Fibroblast of the aortic adventitia (primary cell): ENCODE measurements at regions not wholly inside any gene's neighbourhood (a gene's known extent, or its start where the extent isn't known, plus 50 kb on each side); places are given as distances from the start of the nearest gene placed in this dataset.
"Not testable (repeated sequence)": the region's sequence is repeated elsewhere in the genome, so short reads cannot be mapped to it uniquely, and the experiment has no call there.

Experiments used
- DNase-seq: peaks from one replicate; pipeline ENCODE4 v3.0.0-alpha.2; 2010; ENCODE audit warnings: low read depth
- H3K4me3 ChIP-seq: 2 replicates; pipeline ENCODE4 v1.5.1; 2011; ENCODE audit warnings: low read depth, mild to moderate bottlenecking, control low read depth, low read length, moderate library complexity
- TF ChIP-seq, protein P1 (sequence below): IDR thresholded peaks from 2 replicates; pipeline ENCODE4 v1.5.1; 2011; ENCODE audit warnings: mild to moderate bottlenecking, low read length, control low read depth, inconsistent platforms; ENCODE audit not compliant: insufficient read depth

DNA sequence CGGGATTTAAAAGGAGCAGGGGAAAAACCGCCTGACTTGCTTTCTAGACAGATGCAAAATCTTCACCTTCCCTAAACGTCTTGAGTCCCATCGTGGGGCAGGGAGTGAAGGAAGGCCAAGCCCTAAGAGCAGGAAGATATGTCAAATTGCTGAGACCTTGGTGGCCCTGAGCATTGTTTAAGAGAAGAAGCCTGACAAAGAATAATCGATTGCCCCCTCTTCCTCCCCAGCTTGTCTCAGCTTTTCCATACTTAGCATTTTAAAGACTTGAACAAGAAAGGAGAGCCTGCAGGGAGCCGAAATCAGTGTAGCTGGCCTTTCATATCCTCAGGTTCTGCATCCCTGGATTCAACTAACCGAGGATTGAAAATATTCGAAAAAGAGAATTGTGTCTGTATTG lies 157.6 kb upstream of the DLX2 start:
- H3K4me3 ChIP-seq: no peak overlapping the region
- no peak for DNase-seq
- TF ChIP-seq, protein P1, sequence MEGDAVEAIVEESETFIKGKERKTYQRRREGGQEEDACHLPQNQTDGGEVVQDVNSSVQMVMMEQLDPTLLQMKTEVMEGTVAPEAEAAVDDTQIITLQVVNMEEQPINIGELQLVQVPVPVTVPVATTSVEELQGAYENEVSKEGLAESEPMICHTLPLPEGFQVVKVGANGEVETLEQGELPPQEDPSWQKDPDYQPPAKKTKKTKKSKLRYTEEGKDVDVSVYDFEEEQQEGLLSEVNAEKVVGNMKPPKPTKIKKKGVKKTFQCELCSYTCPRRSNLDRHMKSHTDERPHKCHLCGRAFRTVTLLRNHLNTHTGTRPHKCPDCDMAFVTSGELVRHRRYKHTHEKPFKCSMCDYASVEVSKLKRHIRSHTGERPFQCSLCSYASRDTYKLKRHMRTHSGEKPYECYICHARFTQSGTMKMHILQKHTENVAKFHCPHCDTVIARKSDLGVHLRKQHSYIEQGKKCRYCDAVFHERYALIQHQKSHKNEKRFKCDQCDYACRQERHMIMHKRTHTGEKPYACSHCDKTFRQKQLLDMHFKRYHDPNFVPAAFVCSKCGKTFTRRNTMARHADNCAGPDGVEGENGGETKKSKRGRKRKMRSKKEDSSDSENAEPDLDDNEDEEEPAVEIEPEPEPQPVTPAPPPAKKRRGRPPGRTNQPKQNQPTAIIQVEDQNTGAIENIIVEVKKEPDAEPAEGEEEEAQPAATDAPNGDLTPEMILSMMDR: no peak

DNA sequence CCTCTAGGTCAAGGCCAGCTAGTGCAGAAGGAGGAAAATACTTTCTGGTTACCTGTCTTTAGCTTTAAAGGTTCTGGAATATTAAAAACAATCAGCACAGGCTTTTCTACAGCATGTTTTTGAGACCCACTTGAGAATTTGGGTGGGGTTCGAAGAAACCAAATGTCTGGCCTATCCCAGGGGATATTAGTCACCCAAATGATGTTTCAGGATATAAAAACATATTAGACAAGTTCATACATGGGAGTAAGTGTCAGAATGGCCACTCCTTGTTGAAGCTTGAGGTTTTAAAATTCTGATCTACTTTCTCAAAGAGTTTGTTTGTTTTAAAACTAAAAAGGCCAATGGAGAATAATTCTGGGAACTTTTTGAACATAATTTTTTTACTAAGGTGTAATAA lies 158.6 kb upstream of the DLX2 start:
- TF ChIP-seq, protein P1: no peak
- H3K4me3 ChIP-seq: no peak overlapping the region
- DNase-seq: peak; percentile 60

DNA sequence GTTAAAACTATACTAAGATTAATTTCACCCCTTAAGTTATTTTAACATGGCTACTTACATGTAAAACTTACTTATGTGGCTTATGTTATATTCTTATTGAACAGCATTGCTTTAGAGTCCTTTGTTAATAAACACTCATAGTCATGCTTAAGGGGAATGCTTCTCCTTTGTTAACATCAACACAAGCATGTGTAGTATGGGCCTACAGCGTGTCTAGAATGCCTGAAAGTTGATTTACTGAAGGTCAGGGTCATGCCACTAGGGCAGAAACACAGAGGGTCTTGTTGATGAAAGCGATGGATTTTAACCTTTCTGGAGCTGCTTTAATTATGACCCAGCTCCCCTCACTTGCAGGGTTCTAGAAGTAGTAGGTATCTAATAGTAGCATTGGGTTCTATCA lies 159.8 kb upstream of the DLX2 start:
- H3K4me3 ChIP-seq: no peak overlapping the region
- TF ChIP-seq, protein P1: no peak
- DNase-seq: no peak

DNA sequence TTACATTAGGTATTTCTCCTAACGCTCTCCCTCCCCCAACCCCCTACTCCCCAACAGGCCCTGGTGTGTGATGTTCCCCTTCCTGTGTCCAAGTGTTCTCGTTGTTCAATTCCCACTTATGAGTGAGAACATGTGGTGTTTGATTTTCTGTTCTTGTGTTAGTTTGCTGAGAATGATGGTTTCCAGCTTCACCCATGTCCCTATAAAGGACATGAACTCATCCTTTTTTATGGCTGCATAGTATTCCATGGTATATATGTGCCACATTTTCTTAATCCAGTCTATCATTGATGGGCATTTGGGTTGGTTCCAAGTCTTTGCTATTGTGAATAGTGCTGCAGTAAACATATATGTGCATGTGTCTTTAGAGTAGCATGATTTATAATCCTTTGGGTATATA lies 162.1 kb upstream of the DLX2 start:
- not testable (repeated sequence) for H3K4me3 ChIP-seq, DNase-seq

DNA sequence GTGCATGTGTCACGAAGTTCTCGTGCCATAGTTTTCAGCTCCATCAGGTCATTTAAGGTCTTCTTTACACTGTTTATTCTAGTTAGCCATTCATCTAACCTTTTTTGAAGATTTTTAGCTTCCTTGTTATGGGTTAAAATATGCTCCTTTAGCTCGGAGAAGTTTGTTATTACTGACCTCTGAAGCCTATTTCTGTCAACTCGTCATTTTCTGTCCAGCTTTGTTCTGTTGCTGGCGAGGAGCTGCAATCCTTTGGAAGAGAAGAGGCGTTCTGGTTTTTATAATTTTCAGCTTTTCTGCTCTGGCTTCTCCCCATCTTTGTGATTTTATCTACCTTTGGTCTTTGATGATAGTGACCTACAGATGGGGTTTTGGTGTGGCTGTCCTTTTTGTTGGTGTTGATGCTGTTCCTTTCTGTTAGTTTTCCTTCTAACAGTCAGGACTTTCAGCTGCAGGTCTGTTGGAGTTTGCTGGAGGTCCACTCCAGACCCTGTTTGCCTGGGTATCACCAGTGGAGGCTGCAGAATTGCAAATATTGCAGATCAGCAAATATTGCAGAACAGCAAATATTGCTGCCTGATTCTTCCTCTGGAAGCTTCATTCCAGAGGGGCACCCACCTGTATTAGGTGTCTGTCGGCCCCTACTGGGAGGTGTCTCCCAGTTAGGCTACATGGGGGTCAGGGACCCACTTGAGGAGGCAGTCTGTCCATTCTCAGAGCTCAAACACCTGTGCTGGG lies 157.7 kb upstream of the ITGA6 start:
- not testable (repeated sequence) for DNase-seq, H3K4me3 ChIP-seq

DNA sequence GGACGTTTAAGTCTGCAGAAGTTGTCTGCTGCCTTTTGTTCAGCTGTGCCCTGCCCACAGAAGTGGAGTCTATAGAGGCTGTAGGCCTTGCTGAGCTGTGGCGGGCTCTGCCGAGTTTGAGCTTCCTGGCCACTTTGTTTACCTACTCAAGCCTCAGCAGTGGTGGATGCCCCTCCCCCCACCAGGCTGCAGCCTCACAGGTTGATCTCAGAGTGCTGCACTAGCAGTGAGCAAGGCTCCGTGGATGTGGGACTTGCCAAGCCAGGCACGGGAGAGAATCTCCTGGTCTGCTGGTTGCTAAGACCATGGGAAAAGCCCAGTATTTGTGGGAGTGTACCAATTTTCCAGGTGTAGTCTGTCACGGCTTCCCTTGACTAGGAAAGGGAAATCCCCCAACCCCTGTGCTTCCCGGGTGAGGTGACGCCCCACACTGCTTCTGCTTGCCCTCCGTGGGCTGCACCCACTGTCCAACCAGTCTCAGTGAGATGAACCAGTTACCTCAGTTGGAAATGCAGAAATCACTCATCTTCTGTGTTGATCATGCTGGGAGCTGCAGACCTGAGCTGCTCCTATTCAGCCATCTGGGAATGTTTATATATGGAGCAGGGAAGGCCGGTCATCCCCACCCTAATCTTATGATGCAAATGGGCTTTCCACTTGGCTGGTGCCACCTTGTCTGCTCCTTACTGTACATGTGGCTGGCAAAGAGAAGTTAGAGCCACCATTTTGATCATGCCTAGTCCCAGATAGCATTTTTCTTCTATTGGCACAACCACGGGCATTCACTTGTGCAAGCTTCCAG lies 156.9 kb upstream of the ITGA6 start:
- TF ChIP-seq, protein P1: no peak
- DNase-seq: no peak
- no peak overlapping the region for H3K4me3 ChIP-seq

DNA sequence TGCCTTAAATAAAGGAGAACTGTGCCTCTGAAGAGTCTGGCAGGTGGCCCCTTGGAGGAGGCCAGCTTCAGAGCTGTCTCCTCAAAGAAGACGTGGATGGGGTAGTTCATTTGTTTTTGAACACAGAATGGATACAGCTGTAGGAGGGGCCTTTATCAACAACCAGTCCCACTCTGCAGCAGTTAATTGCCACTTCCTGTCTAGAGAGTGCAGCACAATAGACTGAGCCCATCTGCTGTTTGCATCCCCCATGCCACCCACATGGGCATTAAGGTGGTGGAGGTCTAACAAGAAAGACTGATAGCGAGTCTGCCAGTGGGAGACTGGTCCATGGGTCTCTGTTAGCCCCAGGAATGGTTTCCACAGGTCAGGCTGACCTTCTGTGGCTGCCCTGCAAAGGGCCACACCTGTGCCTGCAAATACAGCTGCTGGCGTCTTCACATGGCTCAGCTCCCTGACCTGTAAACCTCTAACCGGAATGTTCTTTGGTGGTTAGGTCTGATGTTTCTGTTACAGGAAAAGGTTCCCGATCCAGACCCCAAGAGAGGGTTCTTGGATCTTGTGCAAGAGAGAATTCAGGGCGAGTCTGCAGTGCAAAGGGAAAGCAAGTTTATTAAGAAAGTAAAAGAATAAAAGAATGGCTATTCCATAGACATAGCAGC lies 153.3 kb upstream of the ITGA6 start:
- no peak for DNase-seq
- TF ChIP-seq, protein P1: no peak
- H3K4me3 ChIP-seq: no peak overlapping the region
